Kidney capillary endothelial cell (primary cell): ENCODE measurements at regions not wholly inside any gene's neighbourhood (a gene's known extent, or its start where the extent isn't known, plus 50 kb on each side); places are given as distances from the start of the nearest gene placed in this dataset.

Experiments
- DNase-seq: peaks from one replicate; pipeline ENCODE4 v3.0.0-alpha.2; 2018; ENCODE audit warnings: low spot score

DNA sequence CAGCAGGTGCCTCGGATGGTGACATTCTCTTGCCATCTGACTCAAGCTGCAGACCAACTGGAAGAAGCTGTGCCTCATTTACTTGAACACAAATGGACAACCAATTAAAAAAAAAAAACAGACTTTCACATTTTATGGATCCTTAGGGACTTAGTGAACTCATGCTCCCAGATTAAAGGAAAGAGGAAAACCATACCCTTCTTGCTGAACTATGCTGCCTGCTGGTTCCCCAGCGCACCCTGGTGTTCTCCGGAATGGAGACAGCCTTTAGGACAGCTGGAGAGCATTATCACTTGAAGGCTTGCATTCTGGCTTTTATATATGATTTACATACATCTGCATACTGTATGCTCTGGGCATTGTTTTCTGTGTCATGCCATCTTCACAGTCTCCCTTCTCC is 370.7 kb downstream of the SLC4A3 start:
- no peak for DNase-seq

GRCh38 chr2:219998714-219999227 is 371.3 kb downstream of the SLC4A3 start:
- no peak for DNase-seq

GRCh38 chr2:220000080-220000479 is 372.6 kb downstream of the SLC4A3 start:
- no peak for DNase-seq

GRCh38 chr2:220000586-220000985 is 373.2 kb downstream of the SLC4A3 start:
- no peak for DNase-seq

DNA sequence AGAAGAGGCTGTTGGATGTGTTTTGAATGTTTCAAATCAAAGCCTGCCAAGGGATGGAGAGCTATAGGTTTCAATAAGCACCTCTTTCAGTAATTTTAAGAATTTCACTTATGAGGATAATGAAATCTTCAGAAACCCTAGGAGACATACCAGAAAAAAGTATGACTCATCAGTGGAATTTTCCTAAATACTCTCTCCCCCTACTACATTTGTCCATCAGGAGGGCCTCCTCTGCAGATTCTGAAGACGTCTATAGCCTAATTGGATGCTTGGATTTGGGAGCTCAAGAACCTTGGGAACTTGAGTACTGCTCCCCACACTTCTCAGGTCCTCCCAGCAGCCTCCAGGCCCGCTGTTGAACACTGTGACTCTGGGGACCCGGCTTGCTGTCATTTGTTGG is 374.3 kb downstream of the SLC4A3 start:
- DNase-seq, result no peak

- DNase-seq, result no peak
These were observed 374.8 kb downstream of the SLC4A3 start for GRCh38 chr2:220002251-220002650.

DNA sequence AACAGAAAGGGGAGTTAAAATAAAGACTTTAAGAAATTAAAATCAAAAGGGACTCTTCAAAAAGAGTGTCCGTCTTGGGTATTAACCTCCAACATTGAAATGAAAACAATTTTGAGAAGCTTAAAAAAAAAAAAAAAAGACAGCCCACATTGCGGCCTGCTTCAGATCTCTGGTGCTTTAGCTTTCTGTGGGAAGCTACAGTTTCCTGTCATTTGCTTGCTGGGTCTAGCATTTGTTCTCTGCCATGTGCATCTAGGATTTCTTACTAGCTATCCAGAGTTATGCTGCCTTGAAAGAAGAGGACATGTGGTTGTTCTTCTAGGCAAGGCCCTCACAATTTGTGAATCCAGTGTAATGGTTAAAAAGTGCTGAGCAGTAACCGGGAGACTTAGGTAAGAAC is 375.3 kb downstream of the SLC4A3 start:
- DNase-seq, result no peak

- DNase-seq, result no peak
These were observed 377.9 kb downstream of the SLC4A3 start for GRCh38 chr2:220005362-220005761.

GRCh38 chr2:220006152-220006621 is 378.8 kb downstream of the SLC4A3 start:
- no peak for DNase-seq

DNA sequence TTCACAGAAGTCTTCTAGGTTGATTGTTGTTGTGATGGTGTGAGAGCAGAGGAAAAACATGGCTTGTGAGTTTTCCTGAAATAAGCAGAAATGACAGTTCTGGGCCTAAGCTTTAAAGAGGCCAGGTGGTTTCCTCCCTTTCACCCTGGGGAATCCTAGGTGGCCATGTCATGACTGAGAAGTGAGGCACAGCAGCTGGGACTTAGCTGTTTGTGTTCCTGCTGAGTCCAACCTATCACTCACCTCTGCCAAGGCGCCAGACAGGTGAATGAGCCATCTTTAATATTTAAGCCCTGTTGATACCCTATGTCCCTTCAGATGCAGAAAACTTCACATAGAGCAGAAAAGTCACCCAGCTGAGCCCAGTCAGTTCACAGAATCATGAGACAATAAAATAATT is 384.4 kb downstream of the SLC4A3 start:
- no peak for DNase-seq

- no peak for DNase-seq
These were observed 387.5 kb downstream of the SLC4A3 start for GRCh38 chr2:220014961-220015360.

DNA sequence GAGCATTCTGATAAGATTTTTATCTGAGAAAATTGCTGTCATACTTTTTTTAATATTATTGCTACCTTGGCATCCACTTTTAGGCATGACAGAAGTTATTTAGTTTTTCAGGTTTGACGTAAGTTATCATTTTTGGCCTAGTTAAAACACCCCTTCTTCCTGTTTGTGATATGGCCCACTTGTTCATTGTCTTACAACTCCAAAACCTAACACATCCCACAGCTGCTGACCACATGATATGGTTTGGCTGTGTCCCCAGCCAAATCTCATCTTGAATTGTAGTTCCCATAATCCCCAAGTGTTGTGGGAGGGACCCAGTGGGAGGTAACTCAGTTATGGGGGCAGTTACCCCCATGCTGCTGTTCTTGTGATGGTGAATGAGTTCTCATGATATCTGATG is 388.1 kb downstream of the SLC4A3 start:
- no peak for DNase-seq

DNA sequence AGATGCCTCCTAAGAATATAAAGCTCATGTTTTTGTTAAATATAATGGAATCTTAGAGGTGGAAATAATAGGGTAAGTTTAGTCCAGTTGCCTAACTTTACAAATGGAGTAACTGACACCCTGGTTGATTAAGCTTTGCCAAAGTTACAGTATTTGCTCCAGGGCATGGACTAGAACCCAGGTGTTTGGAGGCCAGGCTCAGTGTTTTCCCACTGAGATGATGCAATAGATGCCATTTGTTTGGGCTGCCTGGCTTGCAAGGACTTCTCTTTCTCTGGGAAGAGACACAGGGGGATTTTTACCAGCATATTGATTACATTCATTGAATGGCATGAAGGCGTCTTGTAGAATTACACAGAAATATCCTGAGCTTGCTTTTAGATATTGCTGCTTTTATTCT is 397.8 kb downstream of the SLC4A3 start:
- no peak for DNase-seq

DNA sequence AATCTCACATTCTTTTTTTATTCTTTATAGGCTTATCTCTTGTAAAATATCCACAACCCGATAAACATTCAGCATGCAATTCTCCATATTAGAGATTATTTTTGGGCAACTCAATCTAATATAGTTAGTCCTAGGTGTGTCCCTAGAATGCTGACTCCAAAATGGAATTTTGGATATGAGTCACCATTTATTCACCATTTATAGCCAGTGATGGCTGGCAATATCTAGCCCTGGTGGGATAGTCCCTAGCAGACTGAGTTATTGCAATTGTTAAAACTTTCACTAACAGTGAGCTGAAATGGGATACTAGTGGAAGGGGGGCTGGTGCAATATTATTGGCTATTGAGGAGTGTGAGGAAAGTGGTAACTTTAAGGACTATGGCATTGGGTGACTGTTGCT is 401.6 kb downstream of the SLC4A3 start:
- no peak for DNase-seq

DNA sequence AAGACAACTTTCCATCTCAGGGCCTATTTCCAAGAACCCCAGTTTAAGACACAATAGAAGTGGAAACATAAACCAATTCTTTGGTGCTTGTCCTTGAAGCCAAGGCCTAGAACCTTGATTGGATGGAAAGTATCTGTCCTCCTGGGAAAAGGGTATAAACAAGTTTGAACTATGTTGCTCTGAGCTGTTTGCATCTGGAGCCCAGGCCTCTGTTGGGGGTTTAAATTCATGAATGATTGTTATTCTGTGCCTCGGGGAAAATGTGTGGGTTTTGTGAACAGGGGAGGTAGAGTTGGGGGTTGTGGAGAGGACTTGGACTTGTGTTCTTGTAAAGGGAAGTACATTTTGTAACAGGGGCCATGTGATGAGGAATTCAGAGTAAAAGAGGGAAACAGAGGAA is 406.1 kb downstream of the SLC4A3 start:
- no peak for DNase-seq

GRCh38 chr2:220034426-220035130 is 407.1 kb downstream of the SLC4A3 start:
- DNase-seq, result no peak

- no peak for DNase-seq
These were observed 409.0 kb downstream of the SLC4A3 start for GRCh38 chr2:220036431-220036830.

GRCh38 chr2:220040346-220040745 is 412.9 kb downstream of the SLC4A3 start:
- DNase-seq, result no peak

GRCh38 chr2:220041447-220041846 is 414.0 kb downstream of the SLC4A3 start:
- DNase-seq, result no peak

DNA sequence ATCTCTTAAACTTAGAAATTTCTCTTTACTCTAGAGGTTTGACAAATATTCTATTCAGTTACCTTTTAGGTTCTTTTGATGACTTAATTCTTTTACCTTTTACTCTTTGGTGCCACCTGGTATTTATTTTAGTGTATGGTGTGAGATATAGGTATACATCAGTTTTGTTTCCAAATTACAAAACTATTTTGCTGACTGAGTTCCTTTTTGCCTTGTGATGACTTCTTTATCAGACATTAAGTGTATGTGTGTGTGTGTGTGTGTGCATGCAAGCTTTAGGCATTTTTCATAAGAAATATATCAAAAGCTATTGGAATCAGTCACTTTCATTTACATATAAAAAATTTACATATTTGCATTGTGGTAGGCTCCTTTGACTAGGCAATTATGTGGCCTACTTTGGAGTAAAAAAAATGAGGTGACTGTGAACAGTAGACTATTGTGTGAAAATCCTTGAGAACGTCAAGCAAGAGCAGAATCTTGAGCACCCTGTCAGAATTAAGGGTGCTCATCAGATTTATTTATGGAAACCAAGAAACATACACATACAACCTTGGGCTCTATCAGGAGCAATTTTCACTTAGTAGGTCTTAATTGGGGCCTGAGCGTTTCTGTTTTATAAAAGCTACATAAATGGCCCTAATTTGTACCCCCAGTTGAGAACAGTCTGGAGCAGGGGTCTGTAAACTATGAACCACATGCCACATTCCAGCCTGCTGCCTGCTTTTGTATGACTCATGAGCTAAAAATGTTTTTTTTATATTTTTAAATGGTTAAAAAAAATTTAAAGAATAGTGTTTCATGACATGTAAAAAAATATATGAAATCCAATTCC is 415.9 kb downstream of the SLC4A3 start:
- no peak for DNase-seq

- DNase-seq, result no peak
These were observed 416.5 kb downstream of the SLC4A3 start for GRCh38 chr2:220043990-220044335.

GRCh38 chr2:220044383-220044782 is 417.0 kb downstream of the SLC4A3 start:
- no peak for DNase-seq

DNA sequence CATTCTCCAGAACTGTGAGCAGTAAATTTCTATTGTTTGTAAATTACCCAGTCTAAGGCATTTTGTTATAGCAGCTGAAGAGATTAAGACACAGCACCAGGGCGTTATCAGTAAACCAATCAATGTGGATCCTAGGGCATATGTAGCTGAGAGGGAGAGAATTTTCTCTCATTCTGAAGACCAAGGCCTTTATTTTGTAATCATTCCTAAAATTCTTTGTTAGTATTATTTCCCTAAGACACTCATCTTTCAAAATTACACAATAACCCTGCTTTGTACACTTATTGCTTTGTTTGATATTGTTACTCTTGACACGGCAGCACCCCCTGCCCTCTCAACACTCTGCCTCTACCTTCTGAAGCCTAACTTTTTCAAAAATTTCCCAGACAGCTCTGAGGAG is 419.1 kb downstream of the SLC4A3 start:
- DNase-seq, result no peak
